ENCODE measurements at regions not wholly inside any gene's neighbourhood (a gene's known extent, or its start where the extent isn't known, plus 50 kb on each side); places are given as distances from the start of the nearest gene placed in this dataset.
"Not testable (repeated sequence)": the region's sequence is repeated elsewhere in the genome, so short reads cannot be mapped to it uniquely, and the experiment has no call there.

- not testable (repeated sequence) for DNase-seq (ENCODE audit: low read depth)
Observed at GRCh38 chr13:59292240-59292639, 871.5 kb downstream of the DIAPH3 start.

DNA sequence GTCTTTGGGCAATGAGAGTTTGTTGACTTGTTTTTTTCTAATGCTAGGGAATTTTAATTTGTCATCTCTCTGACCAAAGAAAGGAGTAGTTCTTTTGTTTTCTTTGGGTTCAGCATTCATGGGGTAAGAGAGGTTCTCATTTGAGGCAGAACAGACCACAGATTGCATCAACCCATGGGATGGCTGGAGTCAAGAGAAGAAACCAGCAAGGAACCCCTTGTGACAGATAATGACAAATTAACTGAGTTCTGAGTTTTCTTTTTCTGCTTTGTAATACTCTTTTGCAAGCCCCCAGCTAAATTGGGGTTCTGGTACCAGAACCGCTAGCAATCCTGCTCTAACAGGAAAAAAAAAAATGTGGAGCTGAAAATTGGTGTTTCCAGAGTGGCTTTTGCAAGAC lies 864.1 kb downstream of the DIAPH3 start:
- no peak for DNase-seq (ENCODE audit: low read depth)

GRCh38 chr13:59300355-59301173 lies 863.2 kb downstream of the DIAPH3 start:
- no peak for DNase-seq (ENCODE audit: low read depth)

DNA sequence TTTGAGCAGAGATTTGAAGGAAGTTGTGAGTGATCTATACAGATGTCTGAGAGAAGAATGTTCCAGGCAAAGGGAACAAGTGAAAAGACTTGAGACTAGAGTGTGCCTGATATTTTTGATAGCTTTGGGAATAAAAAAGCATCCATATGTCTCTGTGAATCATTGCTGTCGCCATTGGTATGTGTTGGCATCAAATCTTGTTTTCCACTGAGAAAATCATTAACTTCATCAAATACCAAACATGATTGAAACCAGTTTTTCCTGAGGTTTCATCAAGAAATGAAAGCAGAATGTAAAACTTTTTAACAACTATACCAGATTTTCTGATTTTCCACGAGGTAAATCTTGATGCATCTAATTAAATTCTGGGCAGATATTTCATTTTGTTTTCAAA lies 862.6 kb downstream of the DIAPH3 start:
- DNase-seq (ENCODE audit: low read depth) = peak; percentile 68

- no peak for DNase-seq (ENCODE audit: low read depth)
Observed at GRCh38 chr13:59303433-59303832, 860.3 kb downstream of the DIAPH3 start.

DNA sequence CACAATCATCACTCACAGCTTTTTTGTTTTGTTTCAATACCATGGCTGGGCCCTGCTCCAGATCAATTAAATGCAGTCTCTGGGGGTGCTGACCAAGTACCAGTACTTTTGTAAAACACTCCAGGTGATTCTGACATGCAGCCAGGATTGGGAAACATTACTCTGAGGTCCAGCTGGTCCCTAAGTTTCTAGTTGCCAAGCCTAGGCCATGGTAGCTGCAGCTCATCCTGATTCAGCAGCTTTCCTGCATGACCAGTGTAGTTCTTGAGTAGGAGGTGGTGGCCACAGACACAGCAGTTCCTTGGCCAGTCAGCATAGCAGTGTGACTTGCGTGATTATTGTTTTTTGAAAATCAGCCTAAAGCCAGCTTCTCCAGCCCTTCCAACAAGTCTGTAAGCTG lies 859.1 kb downstream of the DIAPH3 start:
- DNase-seq (ENCODE audit: low read depth) = peak; percentile 1

DNA sequence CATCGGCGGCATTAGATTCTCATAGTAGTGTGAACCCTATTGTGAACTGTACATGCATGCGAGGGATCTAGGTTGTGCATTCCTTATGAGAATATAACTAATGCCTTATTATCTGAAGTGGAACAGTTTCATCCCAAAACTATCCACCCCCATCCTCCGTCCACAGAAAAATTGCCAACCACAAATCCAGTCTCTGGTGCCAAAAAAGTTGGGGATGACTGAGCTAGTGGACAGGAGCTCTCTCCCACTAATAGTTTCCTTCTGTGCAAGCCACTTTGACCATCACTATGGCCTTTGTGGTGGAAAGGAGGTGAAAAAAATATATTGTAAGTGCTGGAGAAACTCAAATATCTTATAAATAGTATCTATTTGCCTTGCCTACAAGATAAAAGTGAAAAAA lies 857.8 kb downstream of the DIAPH3 start:
- DNase-seq (ENCODE audit: low read depth) = no peak

DNA sequence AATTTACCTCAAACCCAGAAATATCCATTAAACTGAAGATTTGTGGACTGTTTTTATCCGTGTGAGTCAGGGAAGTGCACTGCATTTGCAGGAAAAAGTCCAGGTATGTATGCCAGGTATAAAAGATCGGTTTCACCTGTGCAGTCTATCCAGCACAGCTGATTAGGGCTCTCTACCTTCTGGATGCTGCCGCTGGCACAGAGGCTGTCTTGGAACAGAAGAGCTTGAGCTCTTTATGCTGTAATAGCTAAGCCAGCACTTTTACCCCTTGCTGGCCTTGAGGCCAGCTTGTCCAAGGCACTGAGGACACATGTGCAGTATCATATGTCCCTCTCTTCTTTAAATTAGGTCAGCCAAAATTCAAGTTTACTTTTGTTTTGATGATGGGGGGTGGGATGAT lies 851.0 kb downstream of the DIAPH3 start:
- no peak for DNase-seq (ENCODE audit: low read depth)

- DNase-seq (ENCODE audit: low read depth) = peak; percentile 56
Observed at GRCh38 chr13:59318320-59318930, 845.3 kb downstream of the DIAPH3 start.

- no peak for DNase-seq (ENCODE audit: low read depth)
Observed at GRCh38 chr13:59319276-59319675, 844.5 kb downstream of the DIAPH3 start.

DNA sequence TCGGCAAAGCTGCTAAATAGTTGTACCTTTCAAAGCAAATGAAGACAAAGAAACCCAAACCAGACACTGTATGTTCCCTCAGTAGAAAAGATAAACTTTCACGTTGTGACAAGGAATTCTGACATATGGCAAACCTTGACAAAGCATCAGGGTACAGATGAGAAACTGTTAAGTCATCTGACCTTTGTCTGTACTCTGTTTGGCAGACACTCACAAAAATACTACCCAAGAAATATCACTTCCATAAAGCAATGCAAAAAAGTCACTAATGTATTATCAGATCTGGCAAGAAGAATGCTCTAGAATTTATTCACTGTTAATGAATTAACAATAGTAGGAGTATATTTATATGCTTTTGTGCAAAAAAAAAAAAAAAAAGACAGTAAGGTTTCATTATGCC lies 843.7 kb downstream of the DIAPH3 start:
- no peak for DNase-seq (ENCODE audit: low read depth)

- DNase-seq (ENCODE audit: low read depth) = not testable (repeated sequence)
Observed at GRCh38 chr13:59324401-59324800, 839.3 kb downstream of the DIAPH3 start.

- no peak for DNase-seq (ENCODE audit: low read depth)
Observed at GRCh38 chr13:59326717-59327116, 837.0 kb downstream of the DIAPH3 start.

- DNase-seq (ENCODE audit: low read depth) = no peak
Observed at GRCh38 chr13:59330764-59331163, 833.0 kb downstream of the DIAPH3 start.

- no peak for DNase-seq (ENCODE audit: low read depth)
Observed at GRCh38 chr13:59332966-59333365, 830.8 kb downstream of the DIAPH3 start.

- no peak for DNase-seq (ENCODE audit: low read depth)
Observed at GRCh38 chr13:59337070-59337469, 826.7 kb downstream of the DIAPH3 start.

GRCh38 chr13:59340151-59340550 lies 823.6 kb downstream of the DIAPH3 start:
- no peak for DNase-seq (ENCODE audit: low read depth)

DNA sequence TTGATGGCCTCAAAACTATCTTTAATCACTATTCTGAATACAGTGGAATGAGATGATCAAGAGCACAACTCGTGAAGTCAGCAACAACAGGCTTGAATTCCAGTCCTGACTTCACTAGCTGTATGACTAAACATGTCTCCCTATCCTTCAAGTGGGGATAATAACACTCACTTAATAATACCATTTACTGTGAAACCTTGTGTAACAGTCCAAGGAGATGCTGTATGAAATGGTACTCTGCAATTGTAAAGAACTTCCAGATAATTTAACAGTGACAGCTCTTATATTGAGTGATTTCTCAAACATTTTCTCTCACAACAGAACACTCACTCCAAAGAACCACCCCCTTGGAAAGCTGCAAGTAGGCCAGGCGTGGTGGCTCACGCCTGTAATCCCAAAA lies 823.1 kb downstream of the DIAPH3 start:
- no peak for DNase-seq (ENCODE audit: low read depth)

GRCh38 chr13:59342400-59342799 lies 821.3 kb downstream of the DIAPH3 start:
- DNase-seq (ENCODE audit: low read depth) = no peak

DNA sequence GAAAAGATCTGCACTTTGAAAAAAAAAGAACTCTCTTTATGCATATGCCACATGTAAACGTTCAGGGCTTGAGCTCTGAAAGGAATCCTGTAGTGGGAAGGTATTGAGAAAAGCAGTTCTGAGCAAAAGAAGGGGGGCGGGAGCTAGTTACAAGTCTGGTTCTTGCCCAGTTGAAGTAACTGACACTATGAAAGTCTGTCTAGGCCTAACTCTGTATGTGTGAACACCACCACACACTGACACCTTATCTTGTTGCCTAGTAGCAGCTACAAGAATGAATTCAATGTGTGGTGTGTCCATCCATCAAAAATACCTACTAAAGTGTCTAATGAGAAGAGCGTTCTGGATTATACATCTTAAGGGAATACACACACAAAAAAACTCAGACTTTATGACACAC lies 820.6 kb downstream of the DIAPH3 start:
- DNase-seq (ENCODE audit: low read depth) = no peak

DNA sequence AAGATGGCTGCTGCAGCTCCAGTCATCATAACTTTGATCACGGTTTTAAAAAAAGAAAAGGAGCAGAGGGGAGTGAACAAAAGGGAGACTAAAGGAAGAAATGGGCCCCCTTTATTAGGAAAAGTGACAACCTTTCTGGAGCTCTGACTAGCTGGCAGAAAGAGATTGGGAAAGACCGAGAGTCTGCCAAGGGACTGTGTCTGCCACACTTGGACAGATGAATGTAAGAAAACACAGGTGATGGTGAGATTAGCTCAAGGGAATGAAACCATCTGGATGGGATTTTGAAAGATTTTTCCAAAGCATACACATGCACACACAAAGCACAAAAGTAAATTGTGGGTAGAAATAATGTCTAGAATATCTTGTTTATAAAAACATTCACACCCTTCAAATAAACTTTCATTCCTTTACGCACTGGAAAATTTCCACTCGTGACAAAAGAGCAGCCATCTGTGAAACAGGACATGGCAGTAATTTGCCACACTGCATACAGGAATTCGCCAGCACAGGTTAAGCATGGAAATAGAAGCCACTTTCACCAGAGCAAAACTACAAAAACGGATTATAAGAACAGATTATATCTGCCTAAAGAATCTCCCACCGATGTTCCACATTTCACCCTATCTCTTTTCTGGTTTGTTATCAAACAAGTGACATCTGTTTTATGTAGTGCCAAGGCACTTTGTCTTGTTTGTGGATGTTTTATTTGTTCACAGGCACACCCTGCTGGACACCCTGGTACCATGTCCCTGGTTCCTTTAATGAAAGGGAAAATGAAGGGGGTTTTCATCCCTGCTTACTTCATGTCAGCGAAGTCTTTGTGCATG lies 819.5 kb downstream of the DIAPH3 start:
- no peak for DNase-seq (ENCODE audit: low read depth)

- DNase-seq (ENCODE audit: low read depth) = no peak
Observed at GRCh38 chr13:59345311-59345710, 818.4 kb downstream of the DIAPH3 start.

All from renal cortical epithelial cell (primary cell).